NCI-H1694 (cell line): ENCODE measurements at regions not wholly inside any gene's neighbourhood (a gene's known extent, or its start where the extent isn't known, plus 50 kb on each side); places are given as distances from the start of the nearest gene placed in this dataset.
"Not testable (repeated sequence)": the region's sequence is repeated elsewhere in the genome, so short reads cannot be mapped to it uniquely, and the experiment has no call there.

Source experiments
- DNase-seq: peaks from one replicate; lab custom pipeline; 2025; lab: John Stamatoyannopoulos, UW

GRCh38 chr11:81286550-81286949, 1447.1 kb downstream of the FAM181B start:
- DNase-seq: no peak

- not testable (repeated sequence) for DNase-seq
These were observed 1453.4 kb downstream of the FAM181B start for GRCh38 chr11:81280228-81280627.

GRCh38 chr11:81278991-81279390, 1454.7 kb downstream of the FAM181B start:
- no peak for DNase-seq

- no peak for DNase-seq
These were observed 1463.0 kb downstream of the FAM181B start for GRCh38 chr11:81270686-81271085.

- no peak for DNase-seq
These were observed 1466.4 kb downstream of the FAM181B start for GRCh38 chr11:81267246-81267645.

GRCh38 chr11:81259471-81259870, 1474.2 kb downstream of the FAM181B start:
- no peak for DNase-seq

- no peak for DNase-seq
These were observed 1477.8 kb downstream of the FAM181B start for GRCh38 chr11:81255895-81256294.

- no peak for DNase-seq
These were observed 1480.4 kb downstream of the FAM181B start for GRCh38 chr11:81253244-81253643.

GRCh38 chr11:81246941-81247340, 1486.7 kb downstream of the FAM181B start:
- DNase-seq: no peak

GRCh38 chr11:81245791-81246190, 1487.9 kb downstream of the FAM181B start:
- no peak for DNase-seq

GRCh38 chr11:81241672-81242275, 1491.9 kb downstream of the FAM181B start:
- no peak for DNase-seq

- DNase-seq: peak; percentile 54
These were observed 1496.5 kb downstream of the FAM181B start for GRCh38 chr11:81237139-81237538.

- not testable (repeated sequence) for DNase-seq
These were observed 1506.3 kb downstream of the FAM181B start for GRCh38 chr11:81227409-81227808.

GRCh38 chr11:81224396-81224795, 1509.3 kb downstream of the FAM181B start:
- no peak for DNase-seq

GRCh38 chr11:81222491-81222890, 1511.2 kb downstream of the FAM181B start:
- no peak for DNase-seq

- DNase-seq: no peak
These were observed 1513.3 kb downstream of the FAM181B start for GRCh38 chr11:81220146-81220895.

GRCh38 chr11:81219661-81220060, 1514.0 kb downstream of the FAM181B start:
- DNase-seq: no peak

GRCh38 chr11:81218440-81218839, 1515.2 kb downstream of the FAM181B start:
- DNase-seq: no peak

- DNase-seq: no peak
These were observed 1522.6 kb downstream of the FAM181B start for GRCh38 chr11:81211050-81211449.

- DNase-seq: no peak
These were observed 1526.1 kb downstream of the FAM181B start for GRCh38 chr11:81207421-81208054.

- DNase-seq: no peak
These were observed 1529.8 kb downstream of the FAM181B start for GRCh38 chr11:81203876-81204275.

- DNase-seq: no peak
These were observed 1536.3 kb downstream of the FAM181B start for GRCh38 chr11:81197396-81197795.

GRCh38 chr11:81192516-81192915, 1541.1 kb downstream of the FAM181B start:
- DNase-seq: no peak
